HepG2 (cell line): ENCODE measurements at regions not wholly inside any gene's neighbourhood (a gene's known extent, or its start where the extent isn't known, plus 50 kb on each side); places are given as distances from the start of the nearest gene placed in this dataset.

Experiments used
- ATRX ChIP-seq: sonication (generic); formaldehyde crosslinking; IDR thresholded peaks from 2 replicates; pipeline ENCODE4 v1.4.0; 2020; ENCODE audit warnings: missing genetic modification reagents, borderline replicate concordance
- CBX5 ChIP-seq: sonication (generic); formaldehyde crosslinking; IDR thresholded peaks from 2 replicates; pipeline ENCODE4 v1.4.0; 2020; ENCODE audit warnings: missing genetic modification reagents, borderline replicate concordance
- EEA1 ChIP-seq: sonication (generic); formaldehyde crosslinking; IDR thresholded peaks from 2 replicates; pipeline ENCODE4 v1.5.1; 2020; ENCODE audit warnings: mild to moderate bottlenecking, missing genetic modification reagents, borderline replicate concordance
- FOSL1 ChIP-seq: sonication (generic); formaldehyde crosslinking; IDR thresholded peaks from 2 replicates; pipeline ENCODE4 v1.9.0; 2021; ENCODE audit warnings: missing genetic modification reagents, borderline replicate concordance
- FOSL2 ChIP-seq: sonication (generic); formaldehyde crosslinking; IDR thresholded peaks from 2 replicates; pipeline ENCODE4 v1.4.0; 2020; ENCODE audit warnings: missing genetic modification reagents
- HDAC6 ChIP-seq: fragments of 200-600 bp; sonication (generic); IDR thresholded peaks from 2 replicates; pipeline ENCODE4 v1.7.0; 2017; ENCODE audit warnings: mild to moderate bottlenecking, antibody characterized with exemption, low read length, low read depth
- HIVEP1 ChIP-seq: sonication (generic); formaldehyde crosslinking; IDR thresholded peaks from 2 replicates; pipeline ENCODE4 v1.4.0; 2020; ENCODE audit warnings: mild to moderate bottlenecking, missing genetic modification reagents
- JARID2 ChIP-seq: sonication (generic); formaldehyde crosslinking; IDR thresholded peaks from 2 replicates; pipeline ENCODE4 v1.8.1; 2023; ENCODE audit warnings: missing genetic modification reagents, inconsistent platforms; ENCODE audit not compliant: insufficient replicate concordance
- KAT7 ChIP-seq: IDR thresholded peaks from 2 replicates; pipeline ENCODE4 v1.6.1; 2018; ENCODE audit warnings: borderline replicate concordance, missing compliant biosample characterization
- PAWR ChIP-seq: sonication (generic); formaldehyde crosslinking; IDR thresholded peaks from 2 replicates; pipeline ENCODE4 v1.4.0; 2020; ENCODE audit warnings: missing genetic modification reagents, mild to moderate bottlenecking, borderline replicate concordance
- RBM22 ChIP-seq: fragments of 200-400 bp; formaldehyde crosslinking; optimal IDR thresholded peaks from 2 replicates; pipeline ENCODE3; 2017; ENCODE audit warnings: mild to moderate bottlenecking, low read length, moderate library complexity
- RFX5 ChIP-seq: IDR thresholded peaks from 2 replicates; pipeline ENCODE4 v1.6.1; 2011; ENCODE audit warnings: low read depth, low read length, improper control_type of control experiment
- SKI ChIP-seq: fragments of 450-650 bp; IDR thresholded peaks from one replicate; pipeline ENCODE4 v1.6.1; 2018; ENCODE audit warnings: mild to moderate bottlenecking; ENCODE audit not compliant: partially characterized antibody
- STAG1 ChIP-seq: sonication (generic); formaldehyde crosslinking; IDR thresholded peaks from 2 replicates; pipeline ENCODE4 v1.4.0; 2020; ENCODE audit warnings: missing genetic modification reagents
- TGIF2 ChIP-seq: IDR thresholded peaks from 2 replicates; pipeline ENCODE4 v1.6.1; 2016; ENCODE audit warnings: control low read depth, missing compliant biosample characterization
- ZFP1 ChIP-seq: IDR thresholded peaks from 2 replicates; pipeline ENCODE4 v1.6.1; 2016
- ZNF3 ChIP-seq: IDR thresholded peaks from 2 replicates; pipeline ENCODE4 v1.7.0; 2017; ENCODE audit warnings: inconsistent platforms
- ZNF441 ChIP-seq: sonication (generic); formaldehyde crosslinking; IDR thresholded peaks from 2 replicates; pipeline ENCODE4 v1.7.0; 2021; ENCODE audit warnings: missing genetic modification reagents, borderline replicate concordance
- ZNF614 ChIP-seq: IDR thresholded peaks from 2 replicates; pipeline ENCODE4 v1.6.1; 2018; ENCODE audit warnings: missing biosample characterization, missing genetic modification reagents, inconsistent platforms, borderline replicate concordance
- ZNF747 ChIP-seq: sonication (generic); formaldehyde crosslinking; IDR thresholded peaks from 2 replicates; pipeline ENCODE4 v1.8.1; 2023; ENCODE audit warnings: missing genetic modification reagents, mild to moderate bottlenecking, borderline replicate concordance
- TF ChIP-seq, protein P1 (sequence below), 2 experiments: sonication (generic) in 1 of 2; formaldehyde crosslinking in 1 of 2; IDR thresholded peaks; 2 replicates each; pipeline versions ENCODE4 v1.4.0 to v1.6.1; 2018 to 2020; ENCODE audit warnings: missing genetic modification reagents in 2 of 2, borderline replicate concordance in 1 of 2, low read depth in 1 of 2, mild to moderate bottlenecking in 1 of 2, missing biosample characterization in 1 of 2
- TF ChIP-seq, protein P2 (sequence below): IDR thresholded peaks from 2 replicates; pipeline ENCODE4 v1.4.0; 2020; ENCODE audit warnings: mild to moderate bottlenecking, missing genetic modification reagents
- TF ChIP-seq, protein P3 (sequence below), 2 experiments: fragments of 450-650 bp in 1 of 2; sonication (generic) in 1 of 2; formaldehyde crosslinking; IDR thresholded peaks; 2 replicates each; pipeline versions ENCODE4 v1.5.0 to v1.8.0; 2020 to 2022; ENCODE audit warnings: mild to moderate bottlenecking in 1 of 2, missing genetic modification reagents in 1 of 2
- TF ChIP-seq, protein P4 (sequence below): sonication (generic); formaldehyde crosslinking; IDR thresholded peaks from 2 replicates; pipeline ENCODE4 v1.5.0; 2020; ENCODE audit warnings: missing genetic modification reagents

DNA sequence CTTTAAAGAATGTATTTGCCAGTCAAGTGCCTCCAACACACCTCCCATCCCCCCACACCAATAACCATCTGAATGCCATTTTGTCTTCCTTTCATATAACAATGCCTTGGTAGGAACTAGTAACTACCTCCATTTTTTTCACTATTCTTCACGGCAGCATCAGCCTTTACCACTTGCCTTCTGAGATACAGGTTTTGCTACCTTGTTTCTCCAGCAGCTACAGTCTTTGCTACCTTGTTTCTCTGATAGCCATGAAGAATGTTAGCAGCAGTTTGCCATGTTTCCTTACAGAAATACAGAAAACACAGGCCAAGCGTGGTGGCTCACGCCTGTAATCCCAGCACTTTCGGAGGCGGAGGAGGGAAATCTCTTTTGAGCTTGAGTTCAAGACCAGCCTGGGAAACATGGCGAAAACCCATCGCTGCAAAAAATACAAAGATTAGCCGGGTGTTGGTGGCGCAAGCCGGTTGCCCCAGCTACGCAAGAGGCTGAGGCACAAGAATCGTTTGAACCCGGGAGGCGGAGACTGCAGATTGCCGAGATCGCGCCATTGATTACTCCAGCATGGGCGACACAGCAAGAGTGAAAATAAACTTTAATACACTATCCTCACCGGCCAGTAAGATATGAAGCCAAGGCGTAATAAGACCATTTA, 100.9 kb downstream of the HFE start (continued):
- TF ChIP-seq STAG1 (CRISPR knock-in tag) (no peak), FOSL1 (CRISPR knock-in tag) (no peak), ZNF747 (CRISPR knock-in tag) (no peak), FOSL2 (CRISPR knock-in tag) (no peak), ZNF614 (CRISPR knock-in tag) (no peak), HDAC6 (no peak), ZNF441 (CRISPR knock-in tag) (peak; percentile 43; the same call in 1 of the 2 replicates), PAWR (CRISPR knock-in tag) (no peak), KAT7 (CRISPR knock-in tag) (peak; percentile 67), ZNF3 (CRISPR knock-in tag) (no peak), RBM22 (no peak), SKI (no peak), EEA1 (no peak), ATRX (no peak), HIVEP1 (CRISPR knock-in tag) (no peak), RFX5 (no peak; the same call in 1 of the 2 replicates), CBX5 (CRISPR knock-in tag) (no peak), TGIF2 (CRISPR knock-in tag) (no peak), JARID2 (CRISPR knock-in tag) (no peak), ZFP1 (CRISPR knock-in tag) (no peak)
- TF ChIP-seq, protein P1, sequence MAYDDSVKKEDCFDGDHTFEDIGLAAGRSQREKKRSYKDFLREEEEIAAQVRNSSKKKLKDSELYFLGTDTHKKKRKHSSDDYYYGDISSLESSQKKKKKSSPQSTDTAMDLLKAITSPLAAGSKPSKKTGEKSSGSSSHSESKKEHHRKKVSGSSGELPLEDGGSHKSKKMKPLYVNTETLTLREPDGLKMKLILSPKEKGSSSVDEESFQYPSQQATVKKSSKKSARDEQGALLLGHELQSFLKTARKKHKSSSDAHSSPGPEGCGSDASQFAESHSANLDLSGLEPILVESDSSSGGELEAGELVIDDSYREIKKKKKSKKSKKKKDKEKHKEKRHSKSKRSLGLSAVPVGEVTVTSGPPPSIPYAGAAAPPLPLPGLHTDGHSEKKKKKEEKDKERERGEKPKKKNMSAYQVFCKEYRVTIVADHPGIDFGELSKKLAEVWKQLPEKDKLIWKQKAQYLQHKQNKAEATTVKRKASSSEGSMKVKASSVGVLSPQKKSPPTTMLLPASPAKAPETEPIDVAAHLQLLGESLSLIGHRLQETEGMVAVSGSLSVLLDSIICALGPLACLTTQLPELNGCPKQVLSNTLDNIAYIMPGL (CRISPR knock-in tag; IDR thresholded peaks at IDR 0.05; ENCODE audit: borderline replicate concordance in 1 of 2, low read depth in 1 of 2), result no peak
- TF ChIP-seq, protein P2, sequence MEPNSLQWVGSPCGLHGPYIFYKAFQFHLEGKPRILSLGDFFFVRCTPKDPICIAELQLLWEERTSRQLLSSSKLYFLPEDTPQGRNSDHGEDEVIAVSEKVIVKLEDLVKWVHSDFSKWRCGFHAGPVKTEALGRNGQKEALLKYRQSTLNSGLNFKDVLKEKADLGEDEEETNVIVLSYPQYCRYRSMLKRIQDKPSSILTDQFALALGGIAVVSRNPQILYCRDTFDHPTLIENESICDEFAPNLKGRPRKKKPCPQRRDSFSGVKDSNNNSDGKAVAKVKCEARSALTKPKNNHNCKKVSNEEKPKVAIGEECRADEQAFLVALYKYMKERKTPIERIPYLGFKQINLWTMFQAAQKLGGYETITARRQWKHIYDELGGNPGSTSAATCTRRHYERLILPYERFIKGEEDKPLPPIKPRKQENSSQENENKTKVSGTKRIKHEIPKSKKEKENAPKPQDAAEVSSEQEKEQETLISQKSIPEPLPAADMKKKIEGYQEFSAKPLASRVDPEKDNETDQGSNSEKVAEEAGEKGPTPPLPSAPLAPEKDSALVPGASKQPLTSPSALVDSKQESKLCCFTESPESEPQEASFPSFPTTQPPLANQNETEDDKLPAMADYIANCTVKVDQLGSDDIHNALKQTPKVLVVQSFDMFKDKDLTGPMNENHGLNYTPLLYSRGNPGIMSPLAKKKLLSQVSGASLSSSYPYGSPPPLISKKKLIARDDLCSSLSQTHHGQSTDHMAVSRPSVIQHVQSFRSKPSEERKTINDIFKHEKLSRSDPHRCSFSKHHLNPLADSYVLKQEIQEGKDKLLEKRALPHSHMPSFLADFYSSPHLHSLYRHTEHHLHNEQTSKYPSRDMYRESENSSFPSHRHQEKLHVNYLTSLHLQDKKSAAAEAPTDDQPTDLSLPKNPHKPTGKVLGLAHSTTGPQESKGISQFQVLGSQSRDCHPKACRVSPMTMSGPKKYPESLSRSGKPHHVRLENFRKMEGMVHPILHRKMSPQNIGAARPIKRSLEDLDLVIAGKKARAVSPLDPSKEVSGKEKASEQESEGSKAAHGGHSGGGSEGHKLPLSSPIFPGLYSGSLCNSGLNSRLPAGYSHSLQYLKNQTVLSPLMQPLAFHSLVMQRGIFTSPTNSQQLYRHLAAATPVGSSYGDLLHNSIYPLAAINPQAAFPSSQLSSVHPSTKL (CRISPR knock-in tag), result no peak
- TF ChIP-seq, protein P3, sequence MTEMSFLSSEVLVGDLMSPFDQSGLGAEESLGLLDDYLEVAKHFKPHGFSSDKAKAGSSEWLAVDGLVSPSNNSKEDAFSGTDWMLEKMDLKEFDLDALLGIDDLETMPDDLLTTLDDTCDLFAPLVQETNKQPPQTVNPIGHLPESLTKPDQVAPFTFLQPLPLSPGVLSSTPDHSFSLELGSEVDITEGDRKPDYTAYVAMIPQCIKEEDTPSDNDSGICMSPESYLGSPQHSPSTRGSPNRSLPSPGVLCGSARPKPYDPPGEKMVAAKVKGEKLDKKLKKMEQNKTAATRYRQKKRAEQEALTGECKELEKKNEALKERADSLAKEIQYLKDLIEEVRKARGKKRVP (CRISPR knock-in tag; IDR thresholded peaks at IDR 0.05), result no peak
- TF ChIP-seq, protein P4, sequence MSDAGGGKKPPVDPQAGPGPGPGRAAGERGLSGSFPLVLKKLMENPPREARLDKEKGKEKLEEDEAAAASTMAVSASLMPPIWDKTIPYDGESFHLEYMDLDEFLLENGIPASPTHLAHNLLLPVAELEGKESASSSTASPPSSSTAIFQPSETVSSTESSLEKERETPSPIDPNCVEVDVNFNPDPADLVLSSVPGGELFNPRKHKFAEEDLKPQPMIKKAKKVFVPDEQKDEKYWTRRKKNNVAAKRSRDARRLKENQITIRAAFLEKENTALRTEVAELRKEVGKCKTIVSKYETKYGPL (CRISPR knock-in tag), result no peak; the same call in 1 of the 2 replicates
